ENCODE measurements at regions not wholly inside any gene's neighbourhood (a gene's known extent, or its start where the extent isn't known, plus 50 kb on each side); places are given as distances from the start of the nearest gene placed in this dataset.

- TF ChIP-seq CTCF (IDR thresholded peaks at IDR 0.05) (no peak), ZFX (IDR thresholded peaks at IDR 0.05; ENCODE audit: borderline replicate concordance) (no peak)
Measured at GRCh38 chr1:194196562-194196961, 1010.1 kb upstream of the B3GALT2 start.

Data from 22Rv1 (cell line).